Lung (tissue), 11 donors: ENCODE measurements at regions not wholly inside any gene's neighbourhood (a gene's known extent, or its start where the extent isn't known, plus 50 kb on each side); places are given as distances from the start of the nearest gene placed in this dataset.

Experiments used
- ATAC-seq: fragments of 200-7000 bp; cut with Tn5 transposase; one replicate; pipeline ENCODE4 v1.9.1; 2020; ENCODE audit warnings: moderate number of reproducible peaks; ENCODE audit not compliant: insufficient read depth, low FRiP score
- DNase-seq, 3 donors: peaks; one replicate each; pipeline ENCODE4 v3.0.0-alpha.2; 2013 to 2017
- H3K27ac ChIP-seq, 2 donors: one replicate each; pipeline ENCODE4 v1.5.1; 2013; ENCODE audit warnings: mild to moderate bottlenecking in 2 of 2, moderate library complexity in 2 of 2, control low read depth in 1 of 2, inconsistent platforms in 1 of 2, low read depth in 1 of 2, low read length in 1 of 2
- H3K27me3 ChIP-seq, 3 donors: one replicate each; pipeline ENCODE4 v1.5.1; 2013; ENCODE audit warnings: low read length in 2 of 3; ENCODE audit not compliant: control insufficient read depth in 3 of 3, insufficient read depth in 3 of 3
- H3K36me3 ChIP-seq, 4 donors: one replicate each; pipeline ENCODE4 v1.5.1; 2013; ENCODE audit warnings: low read length in 4 of 4, mild to moderate bottlenecking in 1 of 4, moderate library complexity in 1 of 4; ENCODE audit not compliant: control insufficient read depth in 4 of 4, insufficient read depth in 4 of 4
- H3K4me1 ChIP-seq, 5 donors: one replicate each; pipeline ENCODE4 v1.5.1; 2013; ENCODE audit warnings: low read length in 5 of 5, mild to moderate bottlenecking in 2 of 5, moderate library complexity in 1 of 5; ENCODE audit not compliant: control insufficient read depth in 5 of 5, insufficient read depth in 5 of 5
- H3K4me3 ChIP-seq: one replicate; pipeline ENCODE4 v1.5.1; 2013; ENCODE audit warnings: mild to moderate bottlenecking, control low read depth, moderate library complexity
- H3K9ac ChIP-seq, 2 donors: one replicate each; pipeline ENCODE4 v1.5.1; 2013; ENCODE audit warnings: low read length in 2 of 2, control low read depth in 1 of 2; ENCODE audit not compliant: insufficient read depth in 1 of 2
- H3K9me3 ChIP-seq, 4 donors: one replicate each; pipeline ENCODE4 v1.5.1; 2013; ENCODE audit warnings: low read length in 3 of 4, mild to moderate bottlenecking in 1 of 4, moderate library complexity in 1 of 4; ENCODE audit not compliant: control insufficient read depth in 4 of 4, insufficient read depth in 3 of 4
- WGBS, 2 donors: extraction: QIAGEN DNeasy Blood & Tissue Kit; methylation state at CpG; one replicate each; pipeline ENCODE4 v1.1.7; 2013; 5-methylcytosine and 5-hydroxymethylcytosine counted together
- TF ChIP-seq, protein P1 (sequence below): IDR thresholded peaks from 2 replicates; pipeline ENCODE4 v1.5.1; 2012; ENCODE audit warnings: mild to moderate bottlenecking; ENCODE audit errors: control extremely low read depth, extremely low read depth
- donor health status: control.
- donor health status: control.
- donor health status: Bipolar disorder and iron deficiency.
- donor health status: healthy.
- donor health status: DM: yes; HTN: yes; CAD: no.

DNA sequence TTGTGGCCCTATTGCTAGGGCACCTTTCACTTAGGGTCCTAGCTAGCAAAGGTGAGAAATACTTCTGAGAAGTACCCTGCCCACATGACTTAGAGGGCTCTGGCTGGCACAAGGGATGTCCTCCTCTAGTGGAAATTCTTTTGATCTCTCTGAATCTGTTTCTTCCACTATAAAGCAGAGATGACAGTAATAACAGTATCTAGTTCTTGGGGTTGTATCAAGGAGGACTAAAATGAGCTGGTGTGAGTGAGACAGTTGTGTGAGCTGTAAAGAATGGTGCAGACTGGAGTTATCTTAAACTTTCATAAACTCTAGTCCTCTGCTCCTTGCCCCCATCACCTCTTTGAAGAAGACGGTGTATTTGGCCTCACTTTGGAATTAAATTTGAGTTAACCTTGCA lies 157.8 kb upstream of the PLET1 start:
- ATAC-seq (no peak), DNase-seq (no peak)
- Histone ChIP-seq H3K27ac (no peak overlapping the region), H3K36me3 (no peaks in the 10 kb centered on the region), H3K27me3 (peaks cover 0 to 2% (median 0%) of the 10 kb centered on the region in 3 donors), H3K9me3 (peaks cover 0 to 5% (median under 1%) of the 10 kb centered on the region in 4 donors), H3K4me3 (no peak overlapping the region), H3K4me1 (no peaks in the 10 kb centered on the region), H3K9ac (no peak overlapping the region)
- 77% methylated on average over 1 of the region's 1 CpG for WGBS, 2 donors
- TF ChIP-seq, protein P1, sequence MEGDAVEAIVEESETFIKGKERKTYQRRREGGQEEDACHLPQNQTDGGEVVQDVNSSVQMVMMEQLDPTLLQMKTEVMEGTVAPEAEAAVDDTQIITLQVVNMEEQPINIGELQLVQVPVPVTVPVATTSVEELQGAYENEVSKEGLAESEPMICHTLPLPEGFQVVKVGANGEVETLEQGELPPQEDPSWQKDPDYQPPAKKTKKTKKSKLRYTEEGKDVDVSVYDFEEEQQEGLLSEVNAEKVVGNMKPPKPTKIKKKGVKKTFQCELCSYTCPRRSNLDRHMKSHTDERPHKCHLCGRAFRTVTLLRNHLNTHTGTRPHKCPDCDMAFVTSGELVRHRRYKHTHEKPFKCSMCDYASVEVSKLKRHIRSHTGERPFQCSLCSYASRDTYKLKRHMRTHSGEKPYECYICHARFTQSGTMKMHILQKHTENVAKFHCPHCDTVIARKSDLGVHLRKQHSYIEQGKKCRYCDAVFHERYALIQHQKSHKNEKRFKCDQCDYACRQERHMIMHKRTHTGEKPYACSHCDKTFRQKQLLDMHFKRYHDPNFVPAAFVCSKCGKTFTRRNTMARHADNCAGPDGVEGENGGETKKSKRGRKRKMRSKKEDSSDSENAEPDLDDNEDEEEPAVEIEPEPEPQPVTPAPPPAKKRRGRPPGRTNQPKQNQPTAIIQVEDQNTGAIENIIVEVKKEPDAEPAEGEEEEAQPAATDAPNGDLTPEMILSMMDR: no peak

DNA sequence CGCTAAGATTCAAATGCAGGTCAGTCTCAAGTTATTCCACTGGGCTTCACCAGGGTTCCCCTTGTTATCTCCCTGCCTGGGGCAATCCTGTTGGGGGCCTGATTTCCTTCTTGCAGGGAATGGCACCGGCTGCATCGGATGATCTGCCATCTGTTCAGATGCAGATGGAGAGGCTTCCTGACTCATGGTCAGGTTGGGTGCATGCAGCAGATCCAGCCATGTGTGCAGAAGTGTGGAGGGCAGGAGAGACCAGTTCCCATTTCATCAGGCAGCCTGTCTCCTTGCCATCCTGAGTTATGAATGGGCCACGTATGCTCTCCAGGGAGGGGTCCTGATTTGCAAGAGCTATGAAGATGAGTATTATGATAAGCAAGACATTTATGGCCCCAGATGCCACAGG lies 161.2 kb upstream of the PLET1 start:
- no peak overlapping the region for H3K4me3 ChIP-seq
- no peaks in the 10 kb centered on the region for H3K4me1 ChIP-seq
- no peak overlapping the region for H3K27ac ChIP-seq
- no peaks in the 10 kb centered on the region for H3K36me3 ChIP-seq
- ATAC-seq (no peak), DNase-seq (no peak)
- no peaks in the 10 kb centered on the region for H3K9me3 ChIP-seq
- 64 to 66% methylated on average over 4 of the region's 4 CpGs for WGBS, 2 donors
- H3K27me3 ChIP-seq: peaks cover 0 to 2% (median 0%) of the 10 kb centered on the region in 3 donors
- TF ChIP-seq, protein P1: no peak
- no peak overlapping the region for H3K9ac ChIP-seq

DNA sequence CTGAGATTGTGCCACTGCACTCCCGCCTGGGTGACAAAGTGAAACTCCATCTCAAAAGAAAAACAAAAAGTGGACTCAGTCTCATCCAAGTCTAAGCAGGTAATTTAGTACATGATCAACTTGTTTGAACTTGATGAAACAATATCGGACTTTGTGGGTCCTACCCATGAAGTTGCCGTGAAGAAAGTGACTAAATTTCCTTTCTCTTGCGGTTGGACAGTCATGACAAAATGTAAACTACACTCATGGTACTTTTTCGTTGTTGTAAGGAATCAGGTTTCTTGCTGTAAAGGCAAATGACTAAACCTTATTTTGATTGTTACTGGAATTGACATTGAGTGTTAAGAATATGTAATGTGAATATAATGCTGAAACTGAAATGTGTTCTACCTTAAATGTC lies 164.5 kb upstream of the PLET1 start:
- H3K4me1 ChIP-seq: no peaks in the 10 kb centered on the region
- no peak for DNase-seq
- ATAC-seq: no peak
- 76 to 83% methylated on average over 5 of the region's 5 CpGs for WGBS, 2 donors
- H3K9me3 ChIP-seq: no peaks in the 10 kb centered on the region
- TF ChIP-seq, protein P1: no peak
- no peaks in the 10 kb centered on the region for H3K36me3 ChIP-seq
- H3K4me3 ChIP-seq: no peak overlapping the region
- no peaks in the 10 kb centered on the region for H3K27me3 ChIP-seq
- H3K27ac ChIP-seq: no peak overlapping the region
- no peak overlapping the region for H3K9ac ChIP-seq

DNA sequence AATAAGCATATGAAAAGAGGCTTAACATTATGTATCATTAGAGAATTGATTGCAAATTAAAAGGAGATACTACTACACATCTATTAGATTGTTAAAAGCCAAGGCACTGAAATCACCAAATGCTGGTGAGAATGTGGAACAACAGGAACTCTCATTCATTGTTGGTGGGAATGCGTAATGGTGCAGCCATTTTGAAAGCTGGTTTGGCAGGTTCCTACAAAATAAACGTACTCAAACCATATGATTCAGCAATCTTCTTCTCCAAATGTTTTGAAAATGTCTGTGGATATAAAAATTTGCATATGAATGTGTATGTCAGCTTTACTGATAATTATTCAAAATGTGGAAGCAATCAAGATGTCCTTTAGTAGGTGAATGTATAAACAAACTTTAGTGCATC lies 176.4 kb upstream of the PLET1 start:
- H3K36me3 ChIP-seq: no peaks in the 10 kb centered on the region
- DNase-seq (peak in 1 of 3 donors; percentile 2), ATAC-seq (no peak)
- H3K27ac ChIP-seq: no peak overlapping the region
- 60 to 77% methylated on average over 2 of the region's 2 CpGs for WGBS, 2 donors
- H3K4me3 ChIP-seq: no peak overlapping the region
- no peaks in the 10 kb centered on the region for H3K27me3 ChIP-seq
- H3K9me3 ChIP-seq: peaks cover 0 to 8% (median 5%) of the 10 kb centered on the region in 4 donors
- no peaks in the 10 kb centered on the region for H3K4me1 ChIP-seq
- TF ChIP-seq, protein P1: no peak
- no peak overlapping the region for H3K9ac ChIP-seq
